Activated CD8-positive, alpha-beta T cell treated with anti-CD3 and anti-CD28 coated beads, Interleukin-2, amount 10 ng/mL, durations not matched to agents 7 days and 5 days (primary cell): ENCODE measurements at regions not wholly inside any gene's neighbourhood (a gene's known extent, or its start where the extent isn't known, plus 50 kb on each side); places are given as distances from the start of the nearest gene placed in this dataset.
A peak's percentile ranks its signal among the peaks of the same experiment; 100 is the strongest.

Experiments
- ATAC-seq: fragments of 150-1000 bp; cut with Tn5 transposase; one replicate; pipeline ENCODE4 v1.10.0; 2021; ENCODE audit warnings: moderate library complexity
- CTCF ChIA-PET: fragments of 350-600 bp; sonication (Branson Sonifier 250); formaldehyde crosslinking; loops from one replicate; lab custom pipeline; 2021; ENCODE audit warnings: antibody characterized with exemption; lab: Charles Lee
- POLR2A ChIA-PET: fragments of 350-600 bp; sonication (Branson Sonifier 250); formaldehyde crosslinking; loops from one replicate; lab custom pipeline; 2021; ENCODE audit warnings: antibody characterized with exemption; lab: Charles Lee
- DNase-seq: peaks from one replicate; pipeline ENCODE4 v3.0.0-alpha.2; 2020
- H3K27ac Mint-ChIP-seq: one replicate; pipeline ENCODE4 v1.8.0; 2021; ENCODE audit warnings: mild to moderate bottlenecking, mixed read lengths
- H3K27me3 Mint-ChIP-seq: one replicate; pipeline ENCODE4 v1.8.0; 2021; ENCODE audit warnings: low read depth, mixed read lengths
- H3K36me3 Mint-ChIP-seq: one replicate; pipeline ENCODE4 v1.8.0; 2021; ENCODE audit warnings: low read depth, mixed read lengths
- H3K4me1 Mint-ChIP-seq: one replicate; pipeline ENCODE4 v1.8.0; 2021; ENCODE audit warnings: low read depth, mixed read lengths
- H3K4me3 Mint-ChIP-seq: one replicate; pipeline ENCODE4 v1.8.0; 2021; ENCODE audit warnings: mild to moderate bottlenecking, mixed read lengths
- H3K9me3 Mint-ChIP-seq: one replicate; pipeline ENCODE4 v1.8.0; 2022; ENCODE audit warnings: mixed read lengths; ENCODE audit not compliant: insufficient read depth

- ATAC-seq (no peak), DNase-seq (no peak)
- Mint-ChIP-seq H3K27me3 (no peaks in the 10 kb centered on the region), H3K9me3 (no peaks in the 10 kb centered on the region), H3K36me3 (no peaks in the 10 kb centered on the region), H3K4me3 (no peak overlapping the region), H3K4me1 (no peaks in the 10 kb centered on the region), H3K27ac (no peak overlapping the region)
- ChIA-PET CTCF (no interaction called here), POLR2A (no interaction called here)
Observed at GRCh38 chr6:80460257-80460865, 353.9 kb downstream of the BCKDHB start.

- Mint-ChIP-seq H3K4me1 (no peaks in the 10 kb centered on the region), H3K9me3 (no peaks in the 10 kb centered on the region), H3K36me3 (no peaks in the 10 kb centered on the region), H3K4me3 (no peak overlapping the region), H3K27ac (no peak overlapping the region), H3K27me3 (no peaks in the 10 kb centered on the region)
- no peak for DNase-seq
- no peak for ATAC-seq
- POLR2A ChIA-PET: no interaction called here
- CTCF ChIA-PET: no interaction called here
Observed at GRCh38 chr6:80457439-80457933, 351.0 kb downstream of the BCKDHB start.

- Mint-ChIP-seq H3K27me3 (no peaks in the 10 kb centered on the region), H3K36me3 (no peaks in the 10 kb centered on the region), H3K4me3 (no peak overlapping the region), H3K9me3 (no peaks in the 10 kb centered on the region), H3K4me1 (no peaks in the 10 kb centered on the region), H3K27ac (no peak overlapping the region)
- CTCF ChIA-PET: no interaction called here
- DNase-seq (no peak), ATAC-seq (no peak)
- POLR2A ChIA-PET: no interaction called here
Observed at GRCh38 chr6:80456724-80457438, 350.4 kb downstream of the BCKDHB start.

GRCh38 chr6:80454661-80455365 is 348.3 kb downstream of the BCKDHB start:
- ATAC-seq: no peak
- Mint-ChIP-seq H3K4me3 (no peak overlapping the region), H3K36me3 (no peaks in the 10 kb centered on the region), H3K9me3 (no peaks in the 10 kb centered on the region), H3K27me3 (no peaks in the 10 kb centered on the region), H3K27ac (no peak overlapping the region), H3K4me1 (no peaks in the 10 kb centered on the region)
- POLR2A ChIA-PET: no interaction called here
- no peak for DNase-seq
- CTCF ChIA-PET: no interaction called here

GRCh38 chr6:80454197-80454596 is 347.7 kb downstream of the BCKDHB start:
- Mint-ChIP-seq H3K27ac (no peak overlapping the region), H3K4me3 (no peak overlapping the region), H3K4me1 (no peaks in the 10 kb centered on the region), H3K27me3 (no peaks in the 10 kb centered on the region), H3K9me3 (no peaks in the 10 kb centered on the region), H3K36me3 (no peaks in the 10 kb centered on the region)
- ChIA-PET POLR2A (no interaction called here), CTCF (no interaction called here)
- ATAC-seq (peak; percentile 42), DNase-seq (no peak)

GRCh38 chr6:80449726-80450125 is 343.3 kb downstream of the BCKDHB start:
- ATAC-seq: no peak
- Mint-ChIP-seq H3K4me3 (no peak overlapping the region), H3K36me3 (no peaks in the 10 kb centered on the region), H3K4me1 (no peaks in the 10 kb centered on the region), H3K9me3 (no peaks in the 10 kb centered on the region), H3K27me3 (no peaks in the 10 kb centered on the region), H3K27ac (no peak overlapping the region)
- DNase-seq: no peak
- ChIA-PET POLR2A (no interaction called here), CTCF (no interaction called here)

- Mint-ChIP-seq H3K4me1 (no peaks in the 10 kb centered on the region), H3K36me3 (no peaks in the 10 kb centered on the region), H3K27me3 (no peaks in the 10 kb centered on the region), H3K27ac (no peak overlapping the region), H3K4me3 (no peak overlapping the region), H3K9me3 (no peaks in the 10 kb centered on the region)
- CTCF ChIA-PET: no interaction called here
- DNase-seq (no peak), ATAC-seq (no peak)
- POLR2A ChIA-PET: no interaction called here
Observed at GRCh38 chr6:80446454-80447045, 340.1 kb downstream of the BCKDHB start.

GRCh38 chr6:80445751-80446150 is 339.3 kb downstream of the BCKDHB start:
- DNase-seq (no peak), ATAC-seq (no peak)
- Mint-ChIP-seq H3K4me1 (no peaks in the 10 kb centered on the region), H3K36me3 (no peaks in the 10 kb centered on the region), H3K4me3 (no peak overlapping the region), H3K9me3 (no peaks in the 10 kb centered on the region), H3K27me3 (no peaks in the 10 kb centered on the region), H3K27ac (no peak overlapping the region)
- POLR2A ChIA-PET: no interaction called here
- CTCF ChIA-PET: no interaction called here

- H3K36me3 Mint-ChIP-seq: no peaks in the 10 kb centered on the region
- ATAC-seq: no peak
- ChIA-PET POLR2A (no interaction called here), CTCF (no interaction called here)
- DNase-seq: no peak
- H3K4me1 Mint-ChIP-seq: no peaks in the 10 kb centered on the region
- H3K4me3 Mint-ChIP-seq: no peak overlapping the region
- no peaks in the 10 kb centered on the region for H3K9me3 Mint-ChIP-seq
- H3K27ac Mint-ChIP-seq: no peak overlapping the region
- no peaks in the 10 kb centered on the region for H3K27me3 Mint-ChIP-seq
Observed at GRCh38 chr6:80442366-80442765, 335.9 kb downstream of the BCKDHB start.

GRCh38 chr6:80441131-80441530 is 334.7 kb downstream of the BCKDHB start:
- no peak overlapping the region for H3K27ac Mint-ChIP-seq
- no peaks in the 10 kb centered on the region for H3K27me3 Mint-ChIP-seq
- H3K4me1 Mint-ChIP-seq: no peaks in the 10 kb centered on the region
- DNase-seq (no peak), ATAC-seq (no peak)
- ChIA-PET POLR2A (no interaction called here), CTCF (no interaction called here)
- H3K9me3 Mint-ChIP-seq: no peaks in the 10 kb centered on the region
- H3K36me3 Mint-ChIP-seq: no peaks in the 10 kb centered on the region
- no peak overlapping the region for H3K4me3 Mint-ChIP-seq

- ATAC-seq (no peak), DNase-seq (no peak)
- CTCF ChIA-PET: no interaction called here
- Mint-ChIP-seq H3K9me3 (no peaks in the 10 kb centered on the region), H3K4me3 (no peak overlapping the region), H3K27me3 (no peaks in the 10 kb centered on the region), H3K27ac (no peak overlapping the region), H3K36me3 (no peaks in the 10 kb centered on the region), H3K4me1 (no peaks in the 10 kb centered on the region)
- POLR2A ChIA-PET: no interaction called here
Observed at GRCh38 chr6:80440496-80441115, 334.1 kb downstream of the BCKDHB start.
